ENCODE measurements at regions not wholly inside any gene's neighbourhood (a gene's known extent, or its start where the extent isn't known, plus 50 kb on each side); places are given as distances from the start of the nearest gene placed in this dataset.
"Not testable (repeated sequence)": the region's sequence is repeated elsewhere in the genome, so short reads cannot be mapped to it uniquely, and the experiment has no call there.

DNA sequence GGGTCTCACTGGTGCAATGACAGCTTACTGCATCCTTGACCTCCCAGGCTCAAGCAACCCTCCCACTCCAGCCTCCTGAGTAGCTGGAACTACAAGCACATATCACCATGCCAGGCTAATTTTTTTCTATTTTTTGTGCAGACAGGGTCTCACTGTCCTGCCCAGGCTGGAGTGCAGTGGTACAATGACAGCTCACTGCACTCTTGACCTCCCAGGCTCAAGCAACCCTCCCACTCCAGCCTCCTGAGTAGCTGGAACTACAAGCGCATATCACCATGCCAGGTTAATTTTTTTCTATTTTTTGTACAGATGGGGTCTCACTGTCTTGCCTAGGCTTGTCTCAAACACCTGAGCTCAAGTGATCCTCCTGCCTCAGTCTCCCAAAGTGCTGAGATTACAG, 74.0 kb downstream of the GASK1B start:
- DNase-seq (ENCODE audit: extremely low spot score): no peak
- TF ChIP-seq, protein P1, sequence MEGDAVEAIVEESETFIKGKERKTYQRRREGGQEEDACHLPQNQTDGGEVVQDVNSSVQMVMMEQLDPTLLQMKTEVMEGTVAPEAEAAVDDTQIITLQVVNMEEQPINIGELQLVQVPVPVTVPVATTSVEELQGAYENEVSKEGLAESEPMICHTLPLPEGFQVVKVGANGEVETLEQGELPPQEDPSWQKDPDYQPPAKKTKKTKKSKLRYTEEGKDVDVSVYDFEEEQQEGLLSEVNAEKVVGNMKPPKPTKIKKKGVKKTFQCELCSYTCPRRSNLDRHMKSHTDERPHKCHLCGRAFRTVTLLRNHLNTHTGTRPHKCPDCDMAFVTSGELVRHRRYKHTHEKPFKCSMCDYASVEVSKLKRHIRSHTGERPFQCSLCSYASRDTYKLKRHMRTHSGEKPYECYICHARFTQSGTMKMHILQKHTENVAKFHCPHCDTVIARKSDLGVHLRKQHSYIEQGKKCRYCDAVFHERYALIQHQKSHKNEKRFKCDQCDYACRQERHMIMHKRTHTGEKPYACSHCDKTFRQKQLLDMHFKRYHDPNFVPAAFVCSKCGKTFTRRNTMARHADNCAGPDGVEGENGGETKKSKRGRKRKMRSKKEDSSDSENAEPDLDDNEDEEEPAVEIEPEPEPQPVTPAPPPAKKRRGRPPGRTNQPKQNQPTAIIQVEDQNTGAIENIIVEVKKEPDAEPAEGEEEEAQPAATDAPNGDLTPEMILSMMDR (IDR thresholded peaks at IDR 0.05; ENCODE audit: control extremely low read depth, extremely low read depth, low read depth, missing control alignments): no peak
- POLR2A ChIA-PET: no interaction called here
- CTCF ChIA-PET: no interaction called here

DNA sequence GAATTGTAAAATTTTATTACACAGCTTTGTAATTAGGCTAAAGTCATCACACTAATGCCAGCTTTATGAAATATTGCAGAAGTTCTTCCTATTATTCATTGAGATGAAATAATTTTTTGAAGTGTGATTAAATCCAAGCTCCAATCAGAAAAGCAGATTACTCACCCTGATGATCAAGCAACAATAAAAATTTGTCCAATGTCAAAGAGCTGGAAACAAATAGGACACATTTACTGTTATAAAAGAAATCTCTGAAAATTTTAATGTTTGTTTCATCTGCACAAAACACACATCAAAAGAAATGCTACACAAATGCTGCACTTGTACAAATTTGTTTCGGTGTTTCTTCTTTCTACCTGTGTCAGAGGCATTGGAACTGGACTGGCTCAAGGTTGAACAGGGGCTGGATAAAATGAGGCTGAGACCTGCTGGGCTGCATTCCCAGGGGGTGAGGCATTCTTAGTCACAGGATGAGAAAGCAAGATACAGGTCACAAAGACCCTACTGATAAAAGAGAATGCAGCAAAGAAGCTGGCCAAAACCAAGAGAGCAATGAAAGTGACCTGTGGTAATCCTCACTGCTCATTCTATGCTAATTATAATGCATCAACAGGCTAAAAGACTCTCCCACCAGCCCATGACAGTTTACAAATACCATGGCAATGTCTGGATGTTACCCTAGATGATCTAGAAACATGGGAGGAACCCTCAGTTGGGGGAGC, 78.3 kb downstream of the GASK1B start:
- DNase-seq (ENCODE audit: extremely low spot score): no peak
- TF ChIP-seq, protein P1 (IDR thresholded peaks at IDR 0.05; ENCODE audit: control extremely low read depth, extremely low read depth, low read depth, missing control alignments): no peak
- ChIA-PET POLR2A (no interaction called here), CTCF (no interaction called here)

DNA sequence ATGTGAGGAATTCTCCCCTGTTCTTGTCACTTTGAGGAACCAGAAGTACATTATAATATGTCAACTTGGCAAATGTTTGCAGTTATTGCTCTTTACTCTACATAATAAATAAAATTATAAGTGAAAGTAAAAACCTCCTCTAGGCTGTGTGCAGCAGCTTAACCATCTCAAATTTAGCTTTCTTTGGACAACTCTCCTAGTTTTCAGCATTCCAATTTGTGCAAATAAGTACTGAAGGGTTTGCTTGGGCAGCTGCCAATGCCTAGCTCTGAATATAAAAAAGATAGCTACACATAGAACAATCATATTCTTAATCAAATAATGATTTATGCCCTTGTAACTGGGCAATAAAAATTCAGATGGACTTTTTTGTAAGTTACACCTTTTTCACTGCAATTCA, 82.5 kb downstream of the GASK1B start:
- POLR2A ChIA-PET: no interaction called here
- TF ChIP-seq, protein P1 (IDR thresholded peaks at IDR 0.05; ENCODE audit: control extremely low read depth, extremely low read depth, low read depth, missing control alignments): no peak
- no peak for DNase-seq (ENCODE audit: extremely low spot score)
- CTCF ChIA-PET: no interaction called here

DNA sequence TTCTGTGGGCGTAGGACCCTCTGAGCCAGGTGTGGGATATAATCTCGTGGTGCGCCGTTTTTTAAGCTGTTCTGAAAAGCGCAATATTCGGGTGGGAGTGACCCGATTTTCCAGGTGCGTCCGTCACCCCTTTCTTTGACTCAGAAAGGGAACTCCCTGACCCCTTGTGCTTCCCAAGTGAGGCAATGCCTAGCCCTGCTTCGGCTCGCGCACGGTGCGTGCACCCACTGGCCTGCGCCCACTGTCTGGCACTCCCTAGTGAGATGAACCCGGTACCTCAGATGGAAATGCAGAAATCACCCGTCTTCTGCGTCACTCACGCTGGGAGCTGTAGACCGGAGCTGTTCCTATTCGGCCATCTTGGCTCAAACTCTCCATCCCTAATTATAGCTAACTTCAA, 82.9 kb downstream of the GASK1B start:
- POLR2A ChIA-PET; CTCF ChIA-PET; DNase-seq (ENCODE audit: extremely low spot score): not testable (repeated sequence)

DNA sequence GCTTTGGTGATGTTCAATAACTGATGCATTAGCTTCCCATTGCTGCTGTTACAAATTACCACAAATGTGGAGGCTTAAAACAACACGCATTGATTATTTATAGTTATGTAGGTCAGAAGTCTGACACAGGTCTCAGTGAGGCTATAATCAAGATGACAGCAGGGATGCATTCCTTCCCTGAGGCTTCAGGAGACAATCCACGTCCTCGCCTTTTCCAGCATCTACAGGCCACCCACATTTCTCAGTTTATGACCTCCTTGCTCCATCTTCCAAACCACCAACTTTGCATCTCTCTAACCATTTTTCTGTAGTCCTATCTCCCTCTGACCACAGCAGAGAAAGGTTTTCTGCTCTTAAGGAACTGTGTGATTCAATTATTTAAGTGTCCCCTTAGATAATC, 92.5 kb downstream of the GASK1B start:
- no peak for DNase-seq (ENCODE audit: extremely low spot score)
- CTCF ChIA-PET: no interaction called here
- POLR2A ChIA-PET: no interaction called here
- TF ChIP-seq, protein P1 (IDR thresholded peaks at IDR 0.05; ENCODE audit: control extremely low read depth, extremely low read depth, low read depth, missing control alignments): no peak

DNA sequence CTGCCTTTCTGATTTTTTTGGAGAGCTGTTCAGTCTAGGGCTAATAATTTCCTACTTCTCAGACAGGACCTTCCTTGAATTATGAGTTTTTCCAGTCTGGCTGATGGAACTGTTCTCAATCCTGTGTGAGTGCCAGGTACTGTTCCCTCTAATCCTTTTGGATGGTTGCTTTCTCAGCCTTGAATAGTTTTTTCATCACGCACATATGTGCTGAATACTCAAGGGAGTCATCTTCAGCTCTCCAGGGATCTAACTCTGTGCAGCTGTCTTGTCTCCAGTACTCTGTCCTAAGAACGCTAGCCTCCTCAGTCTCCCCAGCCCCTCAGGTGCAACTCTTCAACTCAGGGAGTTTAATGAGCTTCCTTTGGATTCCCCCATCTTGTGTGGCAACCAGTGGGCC, 93.2 kb downstream of the GASK1B start:
- ChIA-PET CTCF (no interaction called here), POLR2A (no interaction called here)
- DNase-seq (ENCODE audit: extremely low spot score): no peak
- TF ChIP-seq, protein P1 (IDR thresholded peaks at IDR 0.05; ENCODE audit: control extremely low read depth, extremely low read depth, low read depth, missing control alignments): no peak

DNA sequence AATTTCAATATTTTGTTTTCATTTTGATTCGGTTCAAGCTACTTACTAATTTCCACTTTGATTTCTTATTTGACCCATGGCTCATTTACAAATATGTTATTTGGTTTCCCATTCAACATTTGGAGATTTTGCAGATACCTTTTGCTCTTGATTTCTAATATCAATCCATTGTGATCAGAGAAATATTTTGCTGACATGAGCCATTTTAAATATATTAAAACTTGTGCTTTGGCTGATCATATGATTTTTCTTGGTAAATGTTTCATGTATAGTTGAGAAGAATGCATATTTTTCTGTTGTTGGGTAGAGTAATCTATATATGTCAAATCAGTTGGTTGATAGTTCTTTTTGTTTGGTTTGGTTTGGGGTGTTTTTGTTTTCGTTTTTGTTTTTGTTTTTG, 95.0 kb downstream of the GASK1B start:
- TF ChIP-seq, protein P1 (IDR thresholded peaks at IDR 0.05; ENCODE audit: control extremely low read depth, extremely low read depth, low read depth, missing control alignments): no peak
- DNase-seq (ENCODE audit: extremely low spot score): no peak
- ChIA-PET POLR2A (no interaction called here), CTCF (no interaction called here)

All from GM10248 (cell line).